ENCODE measurements at regions not wholly inside any gene's neighbourhood (a gene's known extent, or its start where the extent isn't known, plus 50 kb on each side); places are given as distances from the start of the nearest gene placed in this dataset.
"Not testable (repeated sequence)": the region's sequence is repeated elsewhere in the genome, so short reads cannot be mapped to it uniquely, and the experiment has no call there.

DNA sequence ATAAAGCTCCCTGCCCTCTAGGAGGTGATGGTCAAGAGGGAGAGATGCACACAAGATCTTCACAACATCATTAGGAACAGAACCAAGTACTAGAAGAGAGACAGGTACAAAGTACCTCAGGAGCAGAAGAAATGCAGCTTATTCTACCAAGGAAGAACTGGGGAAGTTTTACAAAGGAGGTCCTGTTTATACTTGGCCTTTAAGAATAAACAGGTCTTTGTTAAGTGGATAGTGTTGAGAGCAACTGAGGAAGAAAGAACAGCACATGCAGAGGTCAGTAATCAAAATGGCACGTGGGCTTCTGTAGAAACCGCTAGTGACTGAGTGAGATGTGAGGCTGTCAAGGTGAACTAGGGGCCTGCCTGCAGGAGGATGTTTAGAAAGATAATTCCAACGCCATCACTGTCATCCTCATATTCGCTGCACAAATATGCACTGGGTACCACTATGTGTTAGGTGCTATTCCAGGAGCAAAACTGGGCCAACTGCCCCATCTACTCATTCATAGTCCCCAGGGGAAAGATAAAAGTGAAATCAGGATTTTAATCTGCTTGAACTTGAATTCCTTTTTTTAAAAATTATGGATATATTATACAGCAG, 61.1 kb downstream of the ID4 start:
- H3K27me3 Mint-ChIP-seq = no peaks in the 10 kb centered on the region
- no peak for ATAC-seq (ENCODE audit: poor library complexity)
- H3K9me3 Mint-ChIP-seq = peaks cover 10% of the 10 kb centered on the region
- no peak overlapping the region for H3K27ac Mint-ChIP-seq
- no peaks in the 10 kb centered on the region for H3K4me1 Mint-ChIP-seq (ENCODE audit: low read depth)
- ChIA-PET POLR2A (no interaction called here), CTCF (no interaction called here)
- H3K4me3 Mint-ChIP-seq = no peak overlapping the region
- H3K4me1 ChIP-seq (ENCODE audit: insufficient read depth, low read length) = no peaks in the 10 kb centered on the region
- no peak overlapping the region for H3K27ac ChIP-seq (ENCODE audit: low read depth in 1 of 2, low read length in 2 of 2)
- no peak for DNase-seq
- H3K4me3 ChIP-seq (ENCODE audit: low read length) = no peak overlapping the region
- intact Hi-C loops (cut with DNase I, micrococcal nuclease) = no loop called here
- H3K9me3 ChIP-seq (ENCODE audit: control insufficient read depth in 1 of 2, insufficient read depth in 1 of 2, low read length in 2 of 2) = peaks cover 3 to 6% of the 10 kb centered on the region in 2 experiments
- TF ChIP-seq, protein P1, sequence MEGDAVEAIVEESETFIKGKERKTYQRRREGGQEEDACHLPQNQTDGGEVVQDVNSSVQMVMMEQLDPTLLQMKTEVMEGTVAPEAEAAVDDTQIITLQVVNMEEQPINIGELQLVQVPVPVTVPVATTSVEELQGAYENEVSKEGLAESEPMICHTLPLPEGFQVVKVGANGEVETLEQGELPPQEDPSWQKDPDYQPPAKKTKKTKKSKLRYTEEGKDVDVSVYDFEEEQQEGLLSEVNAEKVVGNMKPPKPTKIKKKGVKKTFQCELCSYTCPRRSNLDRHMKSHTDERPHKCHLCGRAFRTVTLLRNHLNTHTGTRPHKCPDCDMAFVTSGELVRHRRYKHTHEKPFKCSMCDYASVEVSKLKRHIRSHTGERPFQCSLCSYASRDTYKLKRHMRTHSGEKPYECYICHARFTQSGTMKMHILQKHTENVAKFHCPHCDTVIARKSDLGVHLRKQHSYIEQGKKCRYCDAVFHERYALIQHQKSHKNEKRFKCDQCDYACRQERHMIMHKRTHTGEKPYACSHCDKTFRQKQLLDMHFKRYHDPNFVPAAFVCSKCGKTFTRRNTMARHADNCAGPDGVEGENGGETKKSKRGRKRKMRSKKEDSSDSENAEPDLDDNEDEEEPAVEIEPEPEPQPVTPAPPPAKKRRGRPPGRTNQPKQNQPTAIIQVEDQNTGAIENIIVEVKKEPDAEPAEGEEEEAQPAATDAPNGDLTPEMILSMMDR (IDR thresholded peaks at IDR 0.05) = no peak
- no peaks in the 10 kb centered on the region for H3K36me3 ChIP-seq (ENCODE audit: insufficient read depth, low read length)
- H3K27me3 ChIP-seq (ENCODE audit: control insufficient read depth in 1 of 2, insufficient read depth in 2 of 2, low read length in 2 of 2) = no peaks in the 10 kb centered on the region
- H3K36me3 Mint-ChIP-seq (ENCODE audit: low read depth) = no peaks in the 10 kb centered on the region

GRCh38 chr6:19902201-19902600, 65.0 kb downstream of the ID4 start:
- Histone ChIP-seq H3K27me3 (ENCODE audit: control insufficient read depth in 1 of 2, insufficient read depth in 2 of 2, low read length in 2 of 2) (no peaks in the 10 kb centered on the region), H3K4me1 (ENCODE audit: insufficient read depth, low read length) (no peaks in the 10 kb centered on the region), H3K4me3 (ENCODE audit: low read length) (no peak overlapping the region), H3K27ac (ENCODE audit: low read depth in 1 of 2, low read length in 2 of 2) (no peak overlapping the region), H3K36me3 (ENCODE audit: insufficient read depth, low read length) (no peaks in the 10 kb centered on the region), H3K9me3 (ENCODE audit: control insufficient read depth in 1 of 2, insufficient read depth in 1 of 2, low read length in 2 of 2) (no peaks in the 10 kb centered on the region)
- POLR2A ChIA-PET = no interaction called here
- Mint-ChIP-seq H3K36me3 (ENCODE audit: low read depth) (no peaks in the 10 kb centered on the region), H3K27me3 (no peaks in the 10 kb centered on the region), H3K4me3 (no peak overlapping the region), H3K4me1 (ENCODE audit: low read depth) (no peaks in the 10 kb centered on the region), H3K27ac (no peak overlapping the region), H3K9me3 (peaks cover 9% of the 10 kb centered on the region)
- intact Hi-C loops (cut with DNase I, micrococcal nuclease) = no loop called here
- no peak for DNase-seq
- CTCF ChIA-PET = no interaction called here
- TF ChIP-seq, protein P1 (IDR thresholded peaks at IDR 0.05) = no peak
- no peak for ATAC-seq (ENCODE audit: poor library complexity)

GRCh38 chr6:19904408-19904807, 67.2 kb downstream of the ID4 start:
- H3K27me3 Mint-ChIP-seq; H3K4me1 ChIP-seq (ENCODE audit: insufficient read depth, low read length); POLR2A ChIA-PET; H3K4me3 Mint-ChIP-seq; intact Hi-C loops (cut with DNase I, micrococcal nuclease); H3K36me3 ChIP-seq (ENCODE audit: insufficient read depth, low read length); H3K4me1 Mint-ChIP-seq (ENCODE audit: low read depth); H3K27ac Mint-ChIP-seq; ATAC-seq (ENCODE audit: poor library complexity); DNase-seq; H3K27ac ChIP-seq (ENCODE audit: low read depth in 1 of 2, low read length in 2 of 2); H3K4me3 ChIP-seq (ENCODE audit: low read length); H3K36me3 Mint-ChIP-seq (ENCODE audit: low read depth); H3K27me3 ChIP-seq (ENCODE audit: control insufficient read depth in 1 of 2, insufficient read depth in 2 of 2, low read length in 2 of 2); H3K9me3 ChIP-seq (ENCODE audit: control insufficient read depth in 1 of 2, insufficient read depth in 1 of 2, low read length in 2 of 2); H3K9me3 Mint-ChIP-seq: not testable (repeated sequence)
- CTCF ChIA-PET = interaction anchor here (1.2 kb wide), 1 partner anchor 62 kb away, joined by 3 read pairs; no protein-coding TSS in a partner anchor

DNA sequence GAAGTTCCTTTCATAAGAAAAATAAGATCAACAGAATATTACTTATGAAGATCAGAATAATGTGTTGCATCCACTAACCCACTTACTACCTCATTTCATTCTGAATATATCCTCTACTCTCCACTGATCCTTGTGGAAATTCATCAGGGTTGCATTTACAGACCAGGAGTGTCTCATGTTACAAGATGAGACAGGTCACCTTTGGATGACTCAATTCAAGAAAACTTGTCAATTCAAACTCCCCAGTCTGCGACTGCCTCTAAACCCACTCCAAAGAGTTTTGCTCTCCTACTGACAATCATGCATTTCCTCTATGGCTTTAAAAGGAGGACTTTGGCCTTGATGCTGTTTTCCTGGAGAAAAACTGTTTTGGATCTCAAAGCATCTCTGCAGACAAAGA, 68.4 kb downstream of the ID4 start:
- Histone ChIP-seq H3K27me3 (ENCODE audit: control insufficient read depth in 1 of 2, insufficient read depth in 2 of 2, low read length in 2 of 2) (no peaks in the 10 kb centered on the region), H3K36me3 (ENCODE audit: insufficient read depth, low read length) (no peaks in the 10 kb centered on the region), H3K4me3 (ENCODE audit: low read length) (no peak overlapping the region), H3K4me1 (ENCODE audit: insufficient read depth, low read length) (no peaks in the 10 kb centered on the region), H3K27ac (ENCODE audit: low read depth in 1 of 2, low read length in 2 of 2) (no peak overlapping the region), H3K9me3 (ENCODE audit: control insufficient read depth in 1 of 2, insufficient read depth in 1 of 2, low read length in 2 of 2) (no peaks in the 10 kb centered on the region)
- H3K27me3 Mint-ChIP-seq = no peaks in the 10 kb centered on the region
- intact Hi-C loops (cut with DNase I, micrococcal nuclease) = no loop called here
- TF ChIP-seq, protein P1 (IDR thresholded peaks at IDR 0.05) = no peak
- ATAC-seq (ENCODE audit: poor library complexity) (no peak), DNase-seq (no peak)
- ChIA-PET POLR2A (no interaction called here), CTCF (interaction anchor here (0.8 to 1.2 kb wide), 2 partner anchors 61 to 1317 kb away, joined by 3 read pairs; no protein-coding TSS in a partner anchor)
- no peaks in the 10 kb centered on the region for H3K36me3 Mint-ChIP-seq (ENCODE audit: low read depth)
- H3K9me3 Mint-ChIP-seq = peaks cover 9% of the 10 kb centered on the region
- no peak overlapping the region for H3K27ac Mint-ChIP-seq
- H3K4me1 Mint-ChIP-seq (ENCODE audit: low read depth) = no peaks in the 10 kb centered on the region
- no peak overlapping the region for H3K4me3 Mint-ChIP-seq
